PC-3 (cell line): ENCODE measurements at regions not wholly inside any gene's neighbourhood (a gene's known extent, or its start where the extent isn't known, plus 50 kb on each side); places are given as distances from the start of the nearest gene placed in this dataset.

ENCODE experiments used
- ATAC-seq: fragments of 200-7000 bp; cut with Tn5 transposase; 2 replicates; pipeline ENCODE4 v1.9.1; 2020; ENCODE audit warnings: mild to moderate bottlenecking, moderate library complexity
- BruUV-seq: library from RNA; stranded (reverse); fragments of 400-500 nt; replicated peaks from 2 replicates; lab custom pipeline; 2021; lab: Mats Ljungman, UMichigan
- CTCF ChIA-PET: fragments of 300-600 bp; sonication (Branson Sonifier 250); formaldehyde crosslinking; loops from one replicate; lab custom pipeline; 2022; ENCODE audit warnings: antibody characterized with exemption; lab: Charles Lee
- POLR2A ChIA-PET: fragments of 300-600 bp; sonication (Branson Sonifier 250); formaldehyde crosslinking; loops from one replicate; lab custom pipeline; 2022; ENCODE audit warnings: antibody characterized with exemption; ENCODE audit not compliant: unreplicated experiment; lab: Charles Lee
- DNase-seq: peaks from one replicate; pipeline ENCODE4 v3.0.0-alpha.2; 2015
- H2AFZ ChIP-seq: fragments of 300-600 bp; sonication (generic); 2 replicates; pipeline ENCODE4 v1.6.0; 2016; ENCODE audit warnings: antibody characterized with exemption, low read length
- H3F3A ChIP-seq: fragments of 300-600 bp; sonication (generic); one replicate; pipeline ENCODE4 v1.6.0; 2017; ENCODE audit warnings: antibody characterized with exemption, low read length, control low read depth, mild to moderate bottlenecking; ENCODE audit not compliant: unreplicated experiment
- H3K27ac ChIP-seq: fragments of 300-600 bp; sonication (generic); 2 replicates; pipeline ENCODE4 v1.5.1; 2016; ENCODE audit warnings: mild to moderate bottlenecking, low read length
- H3K27me3 ChIP-seq: fragments of 300-600 bp; sonication (generic); 2 replicates; pipeline ENCODE4 v1.6.1; 2016; ENCODE audit warnings: low read length, mixed read lengths
- H3K36me3 ChIP-seq: fragments of 300-600 bp; sonication (generic); 2 replicates; pipeline ENCODE4 v1.6.1; 2016; ENCODE audit warnings: low read depth, mixed run types, low read length, mixed read lengths
- H3K4me1 ChIP-seq: fragments of 300-600 bp; sonication (generic); 2 replicates; pipeline ENCODE4 v1.5.1; 2016; ENCODE audit warnings: low read length; ENCODE audit not compliant: insufficient read depth
- H3K4me2 ChIP-seq: fragments of 300-600 bp; sonication (generic); 2 replicates; pipeline ENCODE4 v1.6.0; 2016; ENCODE audit warnings: low read length
- H3K4me3 ChIP-seq: fragments of 300-600 bp; sonication (generic); 2 replicates; pipeline ENCODE4 v1.5.1; 2016; ENCODE audit warnings: mild to moderate bottlenecking, low read length, mixed read lengths
- H3K79me2 ChIP-seq: fragments of 300-600 bp; sonication (generic); 2 replicates; pipeline ENCODE4 v1.6.1; 2017; ENCODE audit warnings: low read length, mixed read lengths
- H3K9ac ChIP-seq: fragments of 300-600 bp; sonication (generic); 2 replicates; pipeline ENCODE4 v1.6.0; 2016; ENCODE audit warnings: mild to moderate bottlenecking, low read length
- H3K9me2 ChIP-seq: fragments of 300-600 bp; sonication (generic); replicated peaks from 2 replicates; pipeline ENCODE4 v1.6.1; 2016; ENCODE audit warnings: mixed run types, low read length, mixed read lengths
- H3K9me3 ChIP-seq: fragments of 300-600 bp; sonication (generic); 2 replicates; pipeline ENCODE4 v1.6.1; 2016; ENCODE audit warnings: low read length, mixed read lengths
- H4K20me1 ChIP-seq: fragments of 300-600 bp; sonication (generic); 2 replicates; pipeline ENCODE4 v1.6.1; 2016; ENCODE audit warnings: low read length, mixed read lengths
- EZH2 ChIP-seq: fragments of 300-600 bp; sonication (generic); IDR thresholded peaks from one replicate; pipeline ENCODE4 v1.6.1; 2017; ENCODE audit warnings: antibody characterized with exemption, mild to moderate bottlenecking, low read length; ENCODE audit not compliant: unreplicated experiment
- EZH2phosphoT487 ChIP-seq: fragments of 300-600 bp; sonication (generic); IDR thresholded peaks from 2 replicates; pipeline ENCODE4 v1.6.1; 2018; ENCODE audit warnings: mild to moderate bottlenecking, antibody characterized with exemption, low read length, borderline replicate concordance
- intact Hi-C: fragments of 100-400 bp; cut with micrococcal nuclease; formaldehyde crosslinking; loops from 2 replicates; pipeline ENCODE4 v1.9.0; 2023
- TF ChIP-seq, protein P1 (sequence below): fragments of 300-600 bp; sonication (generic); conservative IDR thresholded peaks from 2 replicates; pipeline ENCODE4 v1.5.1; 2017; ENCODE audit warnings: antibody characterized with exemption, low read depth, mild to moderate bottlenecking, low read length

DNA sequence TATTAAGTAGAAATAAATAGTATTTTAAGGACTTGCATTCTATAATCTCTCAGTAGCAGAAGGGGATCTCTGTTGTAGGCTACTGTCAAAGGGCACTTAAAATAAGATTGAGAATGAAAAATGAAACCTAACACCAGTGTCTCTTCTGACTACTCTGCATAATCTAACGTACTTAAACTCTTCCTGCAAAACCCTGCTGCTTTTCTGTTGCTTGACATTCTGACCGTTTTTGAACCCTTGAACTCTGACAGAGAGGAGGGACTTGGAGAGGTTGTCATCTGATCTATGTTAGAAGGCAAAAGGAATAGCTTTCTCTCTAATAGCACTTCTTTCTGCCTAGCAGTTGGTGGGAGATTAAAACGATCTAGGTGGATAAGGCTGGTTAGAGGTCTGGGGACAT lies 204.6 kb downstream of the ZIC1 start:
- H3K27me3 ChIP-seq: peaks cover 3% of the 10 kb centered on the region; the same call in 1 of the 2 replicates
- no peaks in the 10 kb centered on the region for H3K9me2 ChIP-seq
- H3K4me1 ChIP-seq: no peaks in the 10 kb centered on the region
- no peak overlapping the region for H2AFZ ChIP-seq
- BruUV-seq: no TSS peak
- ChIA-PET POLR2A (no interaction called here), CTCF (no interaction called here)
- H3K79me2 ChIP-seq: no peaks in the 10 kb centered on the region
- no peaks in the 10 kb centered on the region for H3F3A ChIP-seq
- DNase-seq (no peak), ATAC-seq (no peak)
- no peaks in the 10 kb centered on the region for H3K9me3 ChIP-seq
- H3K4me3 ChIP-seq: no peak overlapping the region
- intact Hi-C loops: no loop called here
- TF ChIP-seq EZH2phosphoT487: no peak
- TF ChIP-seq, protein P1, sequence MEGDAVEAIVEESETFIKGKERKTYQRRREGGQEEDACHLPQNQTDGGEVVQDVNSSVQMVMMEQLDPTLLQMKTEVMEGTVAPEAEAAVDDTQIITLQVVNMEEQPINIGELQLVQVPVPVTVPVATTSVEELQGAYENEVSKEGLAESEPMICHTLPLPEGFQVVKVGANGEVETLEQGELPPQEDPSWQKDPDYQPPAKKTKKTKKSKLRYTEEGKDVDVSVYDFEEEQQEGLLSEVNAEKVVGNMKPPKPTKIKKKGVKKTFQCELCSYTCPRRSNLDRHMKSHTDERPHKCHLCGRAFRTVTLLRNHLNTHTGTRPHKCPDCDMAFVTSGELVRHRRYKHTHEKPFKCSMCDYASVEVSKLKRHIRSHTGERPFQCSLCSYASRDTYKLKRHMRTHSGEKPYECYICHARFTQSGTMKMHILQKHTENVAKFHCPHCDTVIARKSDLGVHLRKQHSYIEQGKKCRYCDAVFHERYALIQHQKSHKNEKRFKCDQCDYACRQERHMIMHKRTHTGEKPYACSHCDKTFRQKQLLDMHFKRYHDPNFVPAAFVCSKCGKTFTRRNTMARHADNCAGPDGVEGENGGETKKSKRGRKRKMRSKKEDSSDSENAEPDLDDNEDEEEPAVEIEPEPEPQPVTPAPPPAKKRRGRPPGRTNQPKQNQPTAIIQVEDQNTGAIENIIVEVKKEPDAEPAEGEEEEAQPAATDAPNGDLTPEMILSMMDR: no peak
- TF ChIP-seq EZH2: no peak
- H4K20me1 ChIP-seq: no peaks in the 10 kb centered on the region
- H3K27ac ChIP-seq: no peak overlapping the region
- no peaks in the 10 kb centered on the region for H3K36me3 ChIP-seq
- no peak overlapping the region for H3K4me2 ChIP-seq
- no peak overlapping the region for H3K9ac ChIP-seq

DNA sequence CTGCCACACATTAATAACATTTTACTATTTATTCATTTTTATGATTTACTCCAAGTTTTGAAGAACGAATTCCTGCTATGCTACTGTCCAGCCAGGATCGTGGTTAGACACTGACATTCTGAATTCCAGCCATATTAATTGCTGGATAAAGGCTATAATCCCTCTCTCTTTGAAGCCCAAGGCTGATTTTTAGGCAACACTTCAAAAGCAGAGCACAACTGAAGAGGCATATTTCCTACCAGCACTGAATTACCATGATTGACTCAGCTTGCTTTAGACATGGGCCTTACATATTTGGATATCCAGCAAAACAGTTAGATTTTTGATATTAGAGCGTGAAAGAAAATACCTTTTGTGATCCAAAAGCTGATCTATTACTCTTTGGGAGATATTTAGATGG lies 205.0 kb downstream of the ZIC1 start:
- no peak overlapping the region for H2AFZ ChIP-seq
- no peak for ATAC-seq
- H3K36me3 ChIP-seq: no peaks in the 10 kb centered on the region
- no peak overlapping the region for H3K27ac ChIP-seq
- no peaks in the 10 kb centered on the region for H3K9me2 ChIP-seq
- no peak for DNase-seq
- BruUV-seq: no TSS peak
- CTCF ChIA-PET: no interaction called here
- H3F3A ChIP-seq: no peaks in the 10 kb centered on the region
- no peaks in the 10 kb centered on the region for H3K4me1 ChIP-seq
- no peak overlapping the region for H3K4me3 ChIP-seq
- H3K9ac ChIP-seq: no peak overlapping the region
- H3K9me3 ChIP-seq: no peaks in the 10 kb centered on the region
- intact Hi-C loops: no loop called here
- H3K4me2 ChIP-seq: no peak overlapping the region
- peaks cover 3% of the 10 kb centered on the region; the same call in 1 of the 2 replicates for H3K27me3 ChIP-seq
- no peaks in the 10 kb centered on the region for H3K79me2 ChIP-seq
- POLR2A ChIA-PET: no interaction called here
- H4K20me1 ChIP-seq: no peaks in the 10 kb centered on the region
- TF ChIP-seq EZH2 (no peak), EZH2phosphoT487 (no peak)
- TF ChIP-seq, protein P1: no peak

DNA sequence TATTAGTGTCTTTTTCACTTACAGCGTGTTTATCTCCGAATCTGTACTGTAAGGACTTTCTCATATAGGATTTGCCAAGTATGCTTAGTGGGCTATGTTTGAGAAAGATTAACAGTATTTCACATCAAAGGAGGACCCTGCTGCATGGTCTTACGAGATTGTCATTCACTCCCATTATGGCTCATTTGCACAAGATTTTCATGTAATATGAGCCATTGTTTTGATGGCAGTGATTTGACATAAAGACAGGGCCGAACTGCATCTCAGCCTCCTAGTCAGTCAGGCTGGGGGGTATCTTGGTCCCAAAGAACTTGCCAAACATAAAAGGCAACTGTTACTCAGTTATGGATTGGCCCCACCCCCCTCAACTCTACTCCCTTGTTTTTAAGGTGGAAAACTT lies 205.9 kb downstream of the ZIC1 start:
- no peaks in the 10 kb centered on the region for H3K4me1 ChIP-seq
- H3F3A ChIP-seq: no peaks in the 10 kb centered on the region
- no TSS peak for BruUV-seq
- no peaks in the 10 kb centered on the region for H3K9me3 ChIP-seq
- H3K36me3 ChIP-seq: no peaks in the 10 kb centered on the region
- no peak for DNase-seq
- H2AFZ ChIP-seq: no peak overlapping the region
- H3K4me3 ChIP-seq: no peak overlapping the region
- intact Hi-C loops: no loop called here
- H3K9me2 ChIP-seq: no peaks in the 10 kb centered on the region
- no peaks in the 10 kb centered on the region for H3K79me2 ChIP-seq
- no peak overlapping the region for H3K9ac ChIP-seq
- ChIA-PET CTCF (no interaction called here), POLR2A (no interaction called here)
- no peaks in the 10 kb centered on the region for H4K20me1 ChIP-seq
- no peak overlapping the region for H3K27ac ChIP-seq
- TF ChIP-seq, protein P1: no peak
- TF ChIP-seq EZH2phosphoT487: no peak
- no peak for TF ChIP-seq EZH2
- H3K4me2 ChIP-seq: no peak overlapping the region
- ATAC-seq: no peak
- H3K27me3 ChIP-seq: peaks cover 3% of the 10 kb centered on the region; the same call in 1 of the 2 replicates
